Keratinocyte (primary cell): ENCODE measurements at regions not wholly inside any gene's neighbourhood (a gene's known extent, or its start where the extent isn't known, plus 50 kb on each side); places are given as distances from the start of the nearest gene placed in this dataset.

ENCODE experiments used
- DNase-seq: peaks from one replicate; pipeline ENCODE4 v3.0.0-alpha.2; 2011; ENCODE audit warnings: low read depth, missing footprints, low spot score
- FAIRE-seq: peaks from 2 replicates; lab custom pipeline; 2011; peaks lifted over from hg19 to GRCh38; lab: Jason Lieb, UNC
- H2AFZ ChIP-seq: 2 replicates; pipeline ENCODE4 v1.6.0; 2012; ENCODE audit warnings: low read length, control low read depth, inconsistent platforms; ENCODE audit not compliant: control insufficient read depth
- H3K27ac ChIP-seq: 2 replicates; pipeline ENCODE4 v1.5.1; 2011; ENCODE audit warnings: low read length; ENCODE audit not compliant: control insufficient read depth, insufficient read depth
- H3K27me3 ChIP-seq: 3 replicates; pipeline ENCODE4 v1.6.0; 2011; ENCODE audit warnings: low read length; ENCODE audit not compliant: control insufficient read depth, insufficient read depth; ENCODE audit errors: extremely low read depth
- H3K36me3 ChIP-seq, 2 experiments: 2 replicates in 1 of 2; 3 replicates in 1 of 2; pipeline ENCODE4 v1.5.1; 2011; ENCODE audit warnings: low read length in 2 of 2, mild to moderate bottlenecking in 1 of 2; ENCODE audit not compliant: control insufficient read depth in 2 of 2, insufficient read depth in 2 of 2; ENCODE audit errors: extremely low read depth in 1 of 2
- H3K4me1 ChIP-seq: 3 replicates; pipeline ENCODE4 v1.5.1; 2011; ENCODE audit warnings: low read length; ENCODE audit not compliant: control insufficient read depth, insufficient read depth; ENCODE audit errors: extremely low read depth
- H3K4me2 ChIP-seq: 3 replicates; pipeline ENCODE4 v1.6.0; 2011; ENCODE audit warnings: low read depth, low read length; ENCODE audit not compliant: control insufficient read depth, insufficient read depth; ENCODE audit errors: extremely low read depth
- H3K4me3 ChIP-seq, 3 experiments: fragments of 200-600 bp in 1 of 3; sonication (generic) in 1 of 3; 2 replicates in 2 of 3; 3 replicates in 1 of 3; pipeline ENCODE4 v1.5.1; 2011 to 2016; ENCODE audit warnings: low read length in 3 of 3, mild to moderate bottlenecking in 3 of 3, control low read depth in 2 of 3, inconsistent platforms in 1 of 3, low read depth in 1 of 3, mixed read lengths in 1 of 3, mixed run types in 1 of 3, moderate library complexity in 1 of 3; ENCODE audit not compliant: control insufficient read depth in 2 of 3, insufficient read depth in 2 of 3; ENCODE audit errors: extremely low read depth in 1 of 3
- H3K79me2 ChIP-seq: 2 replicates; pipeline ENCODE4 v1.6.0; 2012; ENCODE audit warnings: low read length; ENCODE audit not compliant: control insufficient read depth, insufficient read depth
- H3K9ac ChIP-seq: 3 replicates; pipeline ENCODE4 v1.6.0; 2011; ENCODE audit warnings: low read length; ENCODE audit not compliant: control insufficient read depth, insufficient read depth; ENCODE audit errors: extremely low read depth
- H3K9me1 ChIP-seq: 3 replicates; pipeline ENCODE4 v1.6.0; 2011; ENCODE audit warnings: low read length; ENCODE audit not compliant: control insufficient read depth, insufficient read depth; ENCODE audit errors: extremely low read depth
- H3K9me3 ChIP-seq: 2 replicates; pipeline ENCODE4 v1.5.1; 2012; ENCODE audit warnings: low read depth, low read length; ENCODE audit not compliant: control insufficient read depth
- H4K20me1 ChIP-seq: 3 replicates; pipeline ENCODE4 v1.6.0; 2011; ENCODE audit warnings: low read length; ENCODE audit not compliant: control insufficient read depth, insufficient read depth; ENCODE audit errors: extremely low read depth
- CTCF ChIP-seq, 3 experiments: IDR thresholded peaks in 1 of 3; conservative IDR thresholded peaks in 1 of 3; optimal IDR thresholded peaks in 1 of 3; 2 replicates in 2 of 3; 3 replicates in 1 of 3; pipeline versions ENCODE3 to v1.5.1; 2011; ENCODE audit warnings: low read length in 3 of 3, mild to moderate bottlenecking in 3 of 3, moderate library complexity in 2 of 3, control low read depth in 1 of 3, inconsistent platforms in 1 of 3; ENCODE audit not compliant: insufficient read depth in 2 of 3; ENCODE audit errors: extremely low read depth in 1 of 3
- EZH2 ChIP-seq: IDR thresholded peaks from one replicate; pipeline ENCODE4 v1.6.1; 2012; ENCODE audit warnings: inconsistent platforms, mild to moderate bottlenecking, low read length, moderate library complexity
- dilution Hi-C: fragments of 300-500 bp; cut with MboI; formaldehyde crosslinking; loops from one replicate; pipeline ENCODE4 v1.7.0; 2020; ENCODE audit warnings: low sequenced_read_pairs; ENCODE audit not compliant: extremely low pct_ligation_motif_present

GRCh38 chr4:26204249-26204825 lies 116.5 kb upstream of the RBPJ start:
- Histone ChIP-seq H3K9me1 (no peaks in the 10 kb centered on the region), H3K4me2 (no peak overlapping the region), H3K27me3 (peaks cover 21% of the 10 kb centered on the region), H3K79me2 (no peaks in the 10 kb centered on the region), H3K27ac (no peak overlapping the region), H4K20me1 (no peaks in the 10 kb centered on the region), H3K4me3 (no peak overlapping the region), H3K9me3 (no peaks in the 10 kb centered on the region), H2AFZ (no peak overlapping the region), H3K4me1 (peaks cover 11% of the 10 kb centered on the region), H3K36me3 (no peaks in the 10 kb centered on the region), H3K9ac (no peak overlapping the region)
- dilution Hi-C loops: no loop called here
- FAIRE-seq: no peak
- no peak for DNase-seq
- TF ChIP-seq EZH2 (no peak), CTCF (optimal IDR thresholded peaks at IDR 0.05 in 1 of 3, IDR thresholded peaks at IDR 0.05 in 1 of 3, conservative IDR thresholded peaks at IDR 0.05 in 1 of 3; ENCODE audit: extremely low read depth in 1 of 3, insufficient read depth in 2 of 3, low read length in 3 of 3) (no peak)

- Histone ChIP-seq H3K4me1 (peaks cover 11% of the 10 kb centered on the region), H3K4me3 (no peak overlapping the region), H3K9me1 (no peaks in the 10 kb centered on the region), H3K27ac (no peak overlapping the region), H3K27me3 (peaks cover 21% of the 10 kb centered on the region), H4K20me1 (no peaks in the 10 kb centered on the region), H3K9ac (no peak overlapping the region), H2AFZ (no peak overlapping the region), H3K79me2 (no peaks in the 10 kb centered on the region), H3K36me3 (no peaks in the 10 kb centered on the region), H3K9me3 (no peaks in the 10 kb centered on the region), H3K4me2 (no peak overlapping the region)
- no peak for TF ChIP-seq CTCF (optimal IDR thresholded peaks at IDR 0.05 in 1 of 3, IDR thresholded peaks at IDR 0.05 in 1 of 3, conservative IDR thresholded peaks at IDR 0.05 in 1 of 3; ENCODE audit: extremely low read depth in 1 of 3, insufficient read depth in 2 of 3, low read length in 3 of 3)
- no peak for TF ChIP-seq EZH2
- DNase-seq: no peak
- no peak for FAIRE-seq
- dilution Hi-C loops: no loop called here
These were observed 115.9 kb upstream of the RBPJ start for GRCh38 chr4:26204911-26205370.
